ENCODE measurements at regions not wholly inside any gene's neighbourhood (a gene's known extent, or its start where the extent isn't known, plus 50 kb on each side); places are given as distances from the start of the nearest gene placed in this dataset.
"Not testable (repeated sequence)": the region's sequence is repeated elsewhere in the genome, so short reads cannot be mapped to it uniquely, and the experiment has no call there.

DNA sequence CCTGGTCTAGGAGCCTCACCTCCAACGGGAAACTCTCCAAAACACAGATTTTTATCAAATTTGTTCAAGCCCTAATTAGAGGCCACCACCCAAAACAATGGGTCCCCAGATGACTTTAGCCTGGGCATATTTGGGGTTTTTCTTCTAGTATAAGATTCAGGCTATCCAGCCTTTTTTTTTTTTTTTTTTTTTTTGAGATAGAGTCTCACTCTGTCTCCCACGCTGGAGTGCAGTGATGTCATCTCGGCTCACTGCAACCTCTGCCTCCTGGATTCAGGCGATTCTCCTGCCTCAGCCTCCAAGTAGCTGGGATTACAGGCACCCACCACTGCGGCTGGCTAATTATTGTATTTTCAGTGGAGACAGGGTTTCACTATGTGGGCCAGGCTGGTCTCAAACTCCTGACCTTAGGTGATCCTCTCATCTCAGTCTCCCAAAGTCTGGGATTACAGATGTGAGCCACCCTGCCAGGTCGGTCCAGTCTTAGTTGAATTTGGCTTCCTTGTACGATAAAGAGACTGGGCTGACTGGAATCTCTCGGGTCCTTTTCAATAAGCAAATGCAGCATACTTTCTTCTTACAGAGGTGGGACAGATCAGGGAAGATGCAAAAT, 91.4 kb upstream of the KLF6 start:
- no peak for DNase-seq (ENCODE audit: low spot score)
- Histone ChIP-seq H3K9me3 (no peaks in the 10 kb centered on the region), H3K4me1 (ENCODE audit: control insufficient read depth in 1 of 2, low read depth in 2 of 2) (peaks cover 11 to 14% of the 10 kb centered on the region in 2 donors), H3K36me3 (no peaks in the 10 kb centered on the region), H3K27me3 (replicated peaks; ENCODE audit: insufficient read depth) (no peaks in the 10 kb centered on the region), H3K27ac (peak overlapping the region in 1 of 2 donors; percentile 18), H3K4me3 (no peak overlapping the region)
- no peak for ATAC-seq (ENCODE audit: insufficient number of reproducible peaks, low FRiP score, low read depth)
- TF ChIP-seq, protein P1, sequence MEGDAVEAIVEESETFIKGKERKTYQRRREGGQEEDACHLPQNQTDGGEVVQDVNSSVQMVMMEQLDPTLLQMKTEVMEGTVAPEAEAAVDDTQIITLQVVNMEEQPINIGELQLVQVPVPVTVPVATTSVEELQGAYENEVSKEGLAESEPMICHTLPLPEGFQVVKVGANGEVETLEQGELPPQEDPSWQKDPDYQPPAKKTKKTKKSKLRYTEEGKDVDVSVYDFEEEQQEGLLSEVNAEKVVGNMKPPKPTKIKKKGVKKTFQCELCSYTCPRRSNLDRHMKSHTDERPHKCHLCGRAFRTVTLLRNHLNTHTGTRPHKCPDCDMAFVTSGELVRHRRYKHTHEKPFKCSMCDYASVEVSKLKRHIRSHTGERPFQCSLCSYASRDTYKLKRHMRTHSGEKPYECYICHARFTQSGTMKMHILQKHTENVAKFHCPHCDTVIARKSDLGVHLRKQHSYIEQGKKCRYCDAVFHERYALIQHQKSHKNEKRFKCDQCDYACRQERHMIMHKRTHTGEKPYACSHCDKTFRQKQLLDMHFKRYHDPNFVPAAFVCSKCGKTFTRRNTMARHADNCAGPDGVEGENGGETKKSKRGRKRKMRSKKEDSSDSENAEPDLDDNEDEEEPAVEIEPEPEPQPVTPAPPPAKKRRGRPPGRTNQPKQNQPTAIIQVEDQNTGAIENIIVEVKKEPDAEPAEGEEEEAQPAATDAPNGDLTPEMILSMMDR (IDR thresholded peaks at IDR 0.05), result no peak

DNA sequence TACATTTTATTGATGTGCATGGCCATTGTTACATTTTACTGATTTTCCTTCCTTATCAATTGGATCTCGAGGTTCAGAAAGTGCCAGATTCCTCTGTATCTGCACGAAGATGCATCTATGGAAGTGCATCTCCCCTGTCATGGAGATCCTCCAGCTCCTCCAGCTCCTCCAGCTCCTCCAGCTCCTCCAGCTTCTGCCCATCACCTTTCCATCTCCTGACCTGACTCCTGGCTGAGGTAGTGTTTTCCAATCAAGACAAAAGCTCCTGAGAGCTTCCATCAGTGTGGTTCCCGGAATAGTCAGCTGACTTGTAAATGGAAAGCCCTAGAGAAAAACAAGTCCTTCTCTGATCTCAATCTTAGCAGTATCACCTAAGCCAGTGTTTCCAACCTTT, 90.8 kb upstream of the KLF6 start:
- ATAC-seq (ENCODE audit: insufficient number of reproducible peaks, low FRiP score, low read depth) (no peak), DNase-seq (ENCODE audit: low spot score) (no peak)

DNA sequence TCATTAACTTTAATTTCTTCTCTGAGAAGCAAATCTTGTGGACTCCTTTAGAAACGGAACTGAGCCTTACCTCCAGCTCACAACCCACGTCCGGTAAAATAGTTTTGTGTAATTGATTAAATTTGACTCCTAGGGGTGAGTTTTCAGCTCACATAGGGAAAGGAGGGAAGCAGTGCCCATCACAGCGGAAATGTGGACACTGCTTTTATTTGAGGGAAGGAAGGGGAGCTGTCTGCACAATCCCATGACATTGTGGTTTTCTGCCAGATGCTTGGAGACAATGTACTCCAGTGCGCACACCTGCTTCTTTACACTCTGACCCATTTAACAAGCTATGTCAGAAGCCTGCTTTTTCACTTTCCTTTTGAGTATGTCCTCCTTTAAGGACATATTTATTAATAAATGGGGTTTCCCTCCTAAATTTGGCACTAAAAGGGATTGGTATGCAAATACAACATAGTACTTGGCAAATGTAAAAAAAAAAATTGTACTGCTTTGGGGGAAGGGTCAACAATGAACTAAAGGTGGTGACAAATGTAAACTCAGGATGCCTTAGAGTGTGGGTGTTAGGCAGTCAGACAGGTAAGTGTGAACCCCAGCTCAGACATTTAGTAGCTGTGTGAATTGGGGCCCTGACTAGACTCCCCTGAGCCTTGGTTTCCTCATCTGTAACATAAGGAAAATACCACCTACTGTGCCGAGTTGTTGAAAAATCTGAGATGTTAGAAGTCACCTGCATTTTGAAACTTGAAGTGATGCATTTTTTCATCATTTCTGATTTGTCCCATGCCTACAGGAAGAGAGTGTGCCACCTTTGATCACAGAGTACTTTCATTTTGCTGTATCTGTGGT, 90.2 kb upstream of the KLF6 start:
- TF ChIP-seq, protein P1 (IDR thresholded peaks at IDR 0.05), result no peak
- H3K4me3 ChIP-seq, result no peak overlapping the region

More for the DNA sequence above, 90.8 kb upstream of the KLF6 start:
- TF ChIP-seq, protein P1 (IDR thresholded peaks at IDR 0.05), result no peak
- Histone ChIP-seq H3K4me1 (ENCODE audit: control insufficient read depth in 1 of 2, low read depth in 2 of 2) (peaks cover 11 to 14% of the 10 kb centered on the region in 2 donors), H3K27me3 (replicated peaks; ENCODE audit: insufficient read depth) (no peaks in the 10 kb centered on the region), H3K36me3 (no peaks in the 10 kb centered on the region), H3K27ac (no peak overlapping the region), H3K9me3 (no peaks in the 10 kb centered on the region), H3K4me3 (no peak overlapping the region)

DNA sequence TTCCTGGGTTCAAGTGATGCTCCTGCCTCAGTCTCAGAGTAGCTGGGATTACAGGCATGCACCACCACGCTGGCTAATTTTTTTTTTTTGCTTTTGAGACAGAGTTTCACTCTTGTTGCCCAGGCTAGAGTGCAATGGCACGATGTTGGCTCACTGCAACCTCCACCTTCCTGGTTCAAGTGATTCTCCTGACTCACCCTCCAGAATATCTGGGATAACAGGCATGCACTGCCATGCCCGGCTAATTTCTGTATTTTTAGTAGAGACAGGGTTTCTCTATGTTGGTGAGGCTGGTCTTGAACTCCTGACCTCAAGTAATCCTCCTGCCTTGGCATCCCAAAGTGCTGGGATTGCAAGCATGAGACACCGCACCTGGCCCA, 89.6 kb upstream of the KLF6 start:
- ATAC-seq (ENCODE audit: insufficient number of reproducible peaks, low FRiP score, low read depth); H3K9me3 ChIP-seq; H3K4me3 ChIP-seq; DNase-seq (ENCODE audit: low spot score); H3K27me3 ChIP-seq (replicated peaks; ENCODE audit: insufficient read depth); H3K36me3 ChIP-seq: not testable (repeated sequence)
- Histone ChIP-seq H3K27ac (peak overlapping the region in 1 of 2 donors; percentile 26), H3K4me1 (ENCODE audit: control insufficient read depth in 1 of 2, low read depth in 2 of 2) (peaks cover 11 to 14% of the 10 kb centered on the region in 2 donors)

More for the DNA sequence above, 90.2 kb upstream of the KLF6 start:
- Histone ChIP-seq H3K27ac (peak overlapping the region in 1 of 2 donors; percentile 26), H3K9me3 (no peaks in the 10 kb centered on the region), H3K4me1 (ENCODE audit: control insufficient read depth in 1 of 2, low read depth in 2 of 2) (peaks cover 11 to 14% of the 10 kb centered on the region in 2 donors), H3K27me3 (replicated peaks; ENCODE audit: insufficient read depth) (no peaks in the 10 kb centered on the region), H3K36me3 (no peaks in the 10 kb centered on the region)
- ATAC-seq (ENCODE audit: insufficient number of reproducible peaks, low FRiP score, low read depth) (no peak), DNase-seq (ENCODE audit: low spot score) (no peak)

DNA sequence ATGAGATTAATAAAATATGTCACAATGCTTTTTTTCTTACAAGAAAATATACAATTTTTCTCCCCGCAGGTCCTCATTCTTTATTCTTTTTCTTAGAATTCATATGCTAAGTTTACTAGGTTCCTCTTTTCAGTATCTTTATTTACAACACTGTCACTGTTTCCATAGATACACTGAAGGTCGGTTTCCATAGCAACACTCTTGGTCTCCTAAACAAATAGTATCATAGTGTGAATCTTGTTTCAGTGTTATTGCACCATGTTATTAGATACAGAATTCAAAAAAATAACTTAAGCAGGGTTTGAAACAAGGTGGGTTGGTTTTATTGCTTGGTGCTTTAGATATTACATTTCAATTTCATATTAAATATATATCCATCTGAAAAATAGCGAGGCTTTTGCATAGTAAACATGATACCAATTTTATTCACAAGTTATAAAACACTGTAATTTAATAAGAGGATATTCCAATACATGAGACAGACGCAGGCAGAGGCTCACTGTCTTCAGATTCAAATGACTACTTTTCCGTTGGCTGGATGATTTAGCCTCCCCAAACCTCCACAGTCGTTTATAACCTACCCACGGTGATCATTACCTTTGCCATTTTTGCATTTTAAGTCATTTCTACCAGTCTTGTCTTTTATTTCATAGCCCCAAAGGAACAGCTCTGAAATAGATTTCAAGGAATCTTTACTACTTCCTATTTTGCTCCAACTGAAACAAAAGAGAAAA, 88.9 kb upstream of the KLF6 start:
- TF ChIP-seq, protein P1 (IDR thresholded peaks at IDR 0.05), result no peak
- DNase-seq (ENCODE audit: low spot score), result no peak
- Histone ChIP-seq H3K9me3 (no peaks in the 10 kb centered on the region), H3K4me1 (ENCODE audit: control insufficient read depth in 1 of 2, low read depth in 2 of 2) (peaks cover 11 to 14% of the 10 kb centered on the region in 2 donors), H3K27ac (no peak overlapping the region), H3K36me3 (no peaks in the 10 kb centered on the region), H3K27me3 (replicated peaks; ENCODE audit: insufficient read depth) (no peaks in the 10 kb centered on the region), H3K4me3 (no peak overlapping the region)
- peak; percentile 58 for ATAC-seq (ENCODE audit: insufficient number of reproducible peaks, low FRiP score, low read depth)
